COLO668 (cell line): ENCODE measurements at regions not wholly inside any gene's neighbourhood (a gene's known extent, or its start where the extent isn't known, plus 50 kb on each side); places are given as distances from the start of the nearest gene placed in this dataset.

Source experiments
- DNase-seq: peaks from one replicate; lab custom pipeline; 2025; ENCODE audit not compliant: unreplicated experiment; lab: John Stamatoyannopoulos, UW

GRCh38 chr13:85544756-85545155 lies 254.5 kb downstream of the SLITRK6 start:
- DNase-seq, result no peak

DNA sequence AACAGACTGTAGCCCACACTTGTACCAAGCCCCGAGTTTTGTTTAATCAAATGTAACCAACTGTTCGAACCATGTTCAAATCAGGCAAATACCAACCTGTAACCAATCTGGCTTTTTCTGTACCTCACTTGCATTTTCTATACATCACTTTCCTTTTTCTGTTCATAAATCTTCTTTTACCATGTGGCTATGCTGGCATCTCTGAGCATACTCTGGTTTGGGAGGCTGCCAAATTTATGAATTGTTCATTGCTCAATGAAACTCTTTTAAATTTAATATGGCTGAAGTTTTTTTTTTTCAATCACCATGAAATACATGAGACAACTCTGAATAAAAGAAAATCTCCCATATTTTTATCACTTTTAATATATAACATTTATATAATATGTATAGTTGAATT lies 256.1 kb downstream of the SLITRK6 start:
- DNase-seq, result no peak

- DNase-seq, result no peak
These were observed 257.7 kb downstream of the SLITRK6 start for GRCh38 chr13:85541476-85541875.

DNA sequence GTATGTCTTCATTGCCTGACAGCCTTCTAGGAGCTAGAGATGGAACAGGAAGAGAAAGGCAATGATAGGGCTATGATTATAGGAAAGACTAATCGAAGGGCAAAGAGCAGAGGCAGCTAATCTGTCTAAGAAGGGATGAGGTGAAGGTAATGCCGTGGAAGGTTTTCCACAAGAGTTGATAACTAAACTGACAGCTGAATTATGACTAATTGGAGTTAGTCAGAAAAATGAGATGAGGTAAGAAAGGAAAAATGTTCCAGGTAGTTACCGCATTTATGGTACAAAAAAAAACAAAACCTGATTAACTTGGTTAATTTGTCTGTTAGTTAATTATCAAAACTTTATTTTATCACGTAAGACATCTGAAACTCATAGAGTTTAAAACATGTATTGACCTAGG lies 260.3 kb downstream of the SLITRK6 start:
- no peak for DNase-seq

DNA sequence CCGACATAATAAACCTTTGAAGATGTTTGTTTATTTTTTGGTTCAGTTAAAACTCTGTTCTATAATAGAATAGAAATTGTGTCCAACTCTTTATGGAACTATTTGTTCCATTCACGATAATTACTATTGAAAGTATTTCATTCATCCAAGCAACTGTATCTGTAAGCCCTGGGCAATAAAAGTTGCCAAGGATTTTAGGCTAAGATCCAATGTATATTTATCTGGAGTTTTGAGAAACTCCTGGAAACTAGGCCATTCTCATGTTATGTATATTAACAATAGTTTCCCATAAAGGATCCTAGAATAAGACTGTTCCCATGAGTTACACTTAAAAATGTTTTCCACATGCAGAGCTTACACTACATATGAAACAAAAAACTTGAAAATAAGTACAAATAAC lies 261.6 kb downstream of the SLITRK6 start:
- DNase-seq, result no peak

DNA sequence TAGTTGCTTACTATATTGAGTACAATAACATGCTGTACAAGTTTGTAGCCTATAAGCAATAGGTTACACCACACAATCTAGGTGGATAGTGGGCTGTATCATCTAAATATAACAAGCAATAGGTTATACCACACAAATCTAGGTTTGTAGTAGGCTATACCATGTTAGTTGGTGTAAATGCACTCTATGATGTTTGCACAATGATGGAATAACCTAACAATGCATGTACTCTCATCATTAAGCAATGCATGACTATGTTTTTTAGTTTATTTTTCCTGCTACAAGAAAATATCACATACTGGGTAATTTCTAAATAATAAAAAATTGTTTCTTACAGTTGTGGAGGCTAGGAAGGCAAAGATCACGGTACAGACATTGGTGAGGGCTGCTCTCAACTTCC lies 262.5 kb downstream of the SLITRK6 start:
- DNase-seq, result no peak

GRCh38 chr13:85535316-85536084 lies 263.7 kb downstream of the SLITRK6 start:
- no peak for DNase-seq

DNA sequence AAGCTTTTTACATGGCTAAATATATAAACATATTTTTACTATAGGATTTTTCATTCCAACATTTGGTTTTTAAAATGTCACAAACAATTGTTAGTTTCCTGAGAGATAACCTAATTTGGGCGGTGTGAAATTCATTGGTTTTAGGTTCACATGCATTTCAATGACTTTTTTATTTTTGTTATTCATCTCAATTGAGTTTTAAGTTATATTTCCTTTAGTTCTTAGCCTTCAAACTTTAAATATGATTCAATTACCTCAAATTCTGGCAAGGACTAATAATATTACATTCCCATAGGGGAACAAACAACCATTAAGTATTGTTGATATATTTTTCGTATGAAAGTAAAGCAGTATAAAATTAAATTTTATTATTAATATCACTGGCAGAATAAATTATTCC lies 265.3 kb downstream of the SLITRK6 start:
- DNase-seq, result no peak

- no peak for DNase-seq
These were observed 270.0 kb downstream of the SLITRK6 start for GRCh38 chr13:85529218-85529594.

DNA sequence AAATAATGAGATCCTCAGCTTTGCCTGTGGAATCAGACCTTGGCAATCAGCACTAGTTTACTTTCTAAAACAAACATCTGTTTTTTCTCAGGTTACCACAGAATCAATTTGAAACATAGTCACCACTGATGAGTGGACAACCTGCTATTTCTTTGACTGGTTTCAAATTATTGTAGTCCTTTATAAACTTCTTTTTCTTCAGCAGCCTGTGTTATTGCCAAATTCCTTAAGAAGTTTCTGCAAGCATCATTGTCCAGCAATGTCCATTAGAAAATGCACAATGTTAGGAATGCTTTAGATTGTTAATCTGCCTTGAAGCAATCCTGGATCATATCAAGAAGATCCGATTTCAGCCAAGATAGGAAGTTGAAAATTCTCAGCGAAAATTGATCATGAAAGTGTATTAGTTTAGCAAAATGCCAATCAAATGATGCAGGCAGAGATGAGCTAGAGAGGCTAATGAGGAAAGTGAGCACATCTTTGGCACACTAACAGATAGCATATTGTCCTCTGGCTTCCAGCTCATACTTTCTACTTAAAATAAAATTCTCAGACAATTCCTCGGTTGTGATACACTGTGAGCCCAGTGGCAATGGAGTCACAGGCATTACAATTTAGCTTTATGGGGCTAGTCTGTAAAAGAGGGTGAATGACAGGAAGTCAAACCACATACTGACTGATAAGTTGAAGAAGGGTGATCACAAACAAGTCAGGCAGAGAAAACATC lies 270.6 kb downstream of the SLITRK6 start:
- no peak for DNase-seq

- DNase-seq, result no peak
These were observed 271.9 kb downstream of the SLITRK6 start for GRCh38 chr13:85527316-85527715.

GRCh38 chr13:85525411-85525810 lies 273.8 kb downstream of the SLITRK6 start:
- no peak for DNase-seq

DNA sequence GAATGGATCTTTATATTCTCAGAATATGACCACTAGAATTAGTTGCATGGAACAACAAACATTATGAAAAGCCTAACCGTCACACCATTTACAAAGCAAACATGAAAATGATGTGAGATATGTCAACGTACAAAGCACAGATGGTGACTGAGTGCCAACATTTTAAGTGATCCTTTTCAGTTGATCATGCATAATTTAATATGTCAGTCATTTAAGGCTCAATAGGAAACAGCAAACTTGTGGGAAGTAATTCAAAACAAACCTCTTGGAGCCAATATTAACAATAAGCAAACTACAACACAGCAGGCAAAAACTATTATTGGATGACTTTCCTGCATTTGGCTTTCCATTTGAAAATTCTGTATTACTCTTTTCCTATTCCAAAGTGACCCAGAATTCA lies 277.6 kb downstream of the SLITRK6 start:
- peak; percentile 56 for DNase-seq

DNA sequence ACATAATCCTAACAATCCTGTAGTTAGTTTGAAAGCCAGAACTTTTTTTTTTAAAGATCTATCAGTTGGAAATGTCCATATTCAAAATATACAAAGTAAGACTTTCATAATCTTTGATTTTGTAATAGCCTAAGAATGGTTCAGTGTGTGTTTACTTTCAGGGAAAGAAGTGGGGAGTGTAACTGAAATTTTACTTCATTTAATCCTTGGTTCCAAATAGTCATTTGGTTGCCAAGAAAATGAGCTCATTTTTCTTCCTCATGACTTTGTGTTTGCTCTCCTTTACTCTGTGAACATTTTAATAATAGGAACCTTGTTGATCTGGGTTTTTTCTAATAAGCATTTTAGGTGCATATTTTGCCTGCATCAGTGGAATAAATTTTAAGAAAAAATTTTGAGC lies 278.8 kb downstream of the SLITRK6 start:
- DNase-seq, result no peak

- DNase-seq, result no peak
These were observed 279.9 kb downstream of the SLITRK6 start for GRCh38 chr13:85519363-85519762.

DNA sequence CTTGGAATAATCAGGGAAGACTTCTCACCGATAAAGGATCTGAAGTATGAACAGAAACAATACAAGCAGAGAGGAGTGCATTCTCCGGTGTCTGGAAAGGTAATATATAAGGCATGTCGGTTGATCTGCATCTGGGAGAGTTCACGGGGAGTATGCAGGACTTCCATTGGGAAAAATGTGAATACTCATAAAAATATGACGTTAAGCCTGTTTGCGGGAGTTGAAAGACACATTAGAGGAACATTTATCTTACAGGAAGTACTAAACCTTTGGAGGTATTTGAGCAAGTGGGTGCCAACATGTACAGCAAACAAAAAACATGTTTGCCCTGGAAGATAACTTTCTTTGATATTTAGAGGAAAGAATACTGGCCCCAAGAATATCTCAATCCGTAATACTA lies 286.8 kb downstream of the SLITRK6 start:
- DNase-seq, result no peak

DNA sequence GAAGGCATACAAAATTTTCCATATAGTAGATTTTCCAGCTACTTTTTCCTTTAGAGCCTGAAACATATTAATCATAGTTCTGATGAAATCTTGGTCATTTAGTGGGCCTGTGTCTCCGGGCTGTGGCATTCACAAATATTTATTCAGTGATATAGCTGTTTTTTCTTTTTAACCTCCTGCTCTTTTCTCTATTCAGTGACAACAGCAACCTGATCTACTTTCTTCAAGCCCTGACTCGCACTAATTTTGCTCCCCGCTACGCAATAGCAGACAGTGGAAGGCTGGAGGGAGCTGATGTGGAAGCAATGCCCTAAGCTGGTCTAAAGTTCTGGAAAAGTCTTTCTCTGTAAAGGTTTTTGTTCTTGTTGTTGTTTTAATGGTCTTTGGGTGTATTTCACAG lies 289.7 kb downstream of the SLITRK6 start:
- DNase-seq, result peak; percentile 35

DNA sequence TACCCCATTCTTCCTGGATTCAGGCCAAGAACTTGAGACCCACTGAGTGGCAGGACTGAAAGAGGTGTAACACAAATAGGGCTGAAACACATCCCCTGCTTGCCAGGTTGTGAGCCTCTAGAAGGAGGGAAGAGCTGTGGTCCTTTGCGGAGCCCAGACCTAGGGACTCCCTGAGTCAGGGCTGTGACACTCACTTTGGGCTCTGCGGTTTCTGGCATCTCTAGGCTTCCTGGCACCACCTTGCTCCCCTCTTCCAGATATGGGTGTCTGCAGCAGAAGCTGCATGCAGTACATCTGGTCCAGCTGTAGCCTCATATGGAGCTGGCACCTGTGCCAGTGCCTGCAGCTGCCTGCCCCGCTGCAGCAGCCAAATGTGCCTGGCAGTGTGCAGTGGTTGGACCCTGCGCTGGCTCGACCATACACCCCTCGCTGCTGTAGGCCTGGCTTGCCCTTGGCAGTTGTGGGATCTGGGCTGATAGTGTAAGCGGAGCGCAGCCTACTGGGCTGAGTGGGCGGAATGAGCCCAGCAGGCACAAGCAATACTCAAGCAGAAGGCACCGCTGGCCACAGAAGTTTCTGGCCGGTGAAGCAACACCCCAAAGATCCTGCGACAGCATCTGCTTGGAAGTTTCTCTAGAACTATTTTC lies 290.4 kb downstream of the SLITRK6 start:
- no peak for DNase-seq

DNA sequence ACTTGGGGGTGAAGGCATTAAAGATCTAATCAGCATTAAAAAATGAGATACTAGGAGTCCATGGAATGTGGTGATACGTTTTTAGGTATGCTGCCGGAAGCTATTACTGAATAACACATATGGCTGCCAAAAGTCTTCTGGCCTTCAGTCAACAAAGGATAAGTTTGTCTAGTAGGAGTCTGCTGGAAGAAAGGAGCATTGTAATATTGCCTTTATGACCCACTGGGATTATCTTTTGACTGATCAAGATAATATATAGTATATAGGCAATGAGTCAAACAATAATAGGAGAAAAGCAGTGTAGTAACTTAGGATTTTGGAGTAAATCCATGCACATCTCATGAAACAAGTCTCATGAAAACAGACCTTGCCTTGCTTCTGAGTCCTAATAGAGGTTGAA lies 295.4 kb downstream of the SLITRK6 start:
- no peak for DNase-seq

DNA sequence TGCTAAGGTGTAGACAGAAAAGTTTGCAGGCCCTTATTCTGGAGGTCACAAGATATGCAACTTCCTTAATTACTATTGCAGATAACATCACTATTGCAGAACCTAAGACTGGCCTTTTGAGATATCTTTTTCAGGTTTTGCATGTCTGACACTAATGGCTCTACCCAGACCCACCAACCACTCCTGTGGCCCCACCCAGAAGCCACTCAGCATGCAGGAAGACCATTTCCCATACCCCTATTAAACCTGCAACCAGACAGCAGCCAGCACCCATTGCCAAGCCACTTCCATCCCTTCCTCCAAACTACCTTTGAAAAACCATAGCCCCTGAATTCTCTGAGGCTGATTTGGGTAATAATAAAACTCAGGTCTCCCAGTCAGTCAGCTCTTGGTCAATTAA lies 297.6 kb downstream of the SLITRK6 start:
- DNase-seq, result no peak

DNA sequence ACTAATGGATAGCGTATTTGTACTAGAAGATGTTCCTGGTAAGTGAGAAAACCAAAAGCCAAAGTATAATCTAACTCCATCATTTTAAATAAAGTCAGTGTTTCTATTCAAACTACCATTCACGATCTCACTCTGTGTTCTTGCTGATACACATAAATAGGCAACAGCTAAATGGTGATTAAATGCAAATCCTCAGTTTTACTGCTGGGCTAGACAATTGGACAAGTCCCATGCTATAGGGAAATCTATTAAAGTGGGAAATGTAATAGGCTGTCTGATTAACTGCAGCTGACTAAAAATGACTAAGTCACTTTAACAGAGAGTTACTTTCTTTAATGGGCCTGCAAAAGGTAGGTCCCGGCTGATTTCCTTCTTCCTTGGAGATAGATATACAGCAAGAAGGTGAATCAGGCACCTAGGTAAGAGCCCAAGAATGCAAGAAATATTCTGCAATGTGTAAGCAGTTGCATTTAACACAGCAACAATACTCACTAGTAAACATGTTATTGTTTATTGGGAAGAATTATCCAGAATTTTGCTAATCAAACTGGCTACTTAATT lies 298.4 kb downstream of the SLITRK6 start:
- DNase-seq, result no peak

DNA sequence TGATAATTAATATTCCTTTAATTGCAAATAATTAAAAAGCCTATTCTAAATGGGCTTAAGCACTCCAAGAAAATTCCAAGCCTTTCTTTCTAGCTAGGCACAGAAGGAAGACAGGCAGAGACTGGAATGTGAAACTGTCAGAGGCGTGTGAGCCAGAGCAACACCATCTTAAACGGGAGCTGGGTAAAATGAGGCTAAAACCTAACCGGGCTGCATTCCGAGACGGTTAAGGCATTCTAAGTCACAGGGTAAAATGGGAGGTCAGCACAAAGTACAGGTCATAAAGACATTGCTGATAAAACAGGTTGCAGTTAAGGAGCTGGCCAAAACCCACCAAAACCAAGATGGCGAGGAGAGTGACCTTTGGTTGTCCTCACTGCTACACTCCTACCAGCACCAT lies 300.4 kb downstream of the SLITRK6 start:
- DNase-seq, result no peak
